ENCODE measurements at regions not wholly inside any gene's neighbourhood (a gene's known extent, or its start where the extent isn't known, plus 50 kb on each side); places are given as distances from the start of the nearest gene placed in this dataset.

GRCh38 chr9:8254541-8254940, 455.0 kb upstream of the DMAC1 start:
- no peaks in the 10 kb centered on the region for H3K79me2 ChIP-seq (ENCODE audit: control insufficient read depth, insufficient read depth, low read length)
- no peaks in the 10 kb centered on the region for H3K9me3 ChIP-seq (replicated peaks; ENCODE audit: control insufficient read depth, insufficient read depth, low read length)
- no peak overlapping the region for H3K9ac ChIP-seq (replicated peaks; ENCODE audit: extremely low read depth, insufficient read depth, low read length)
- no peak for DNase-seq (ENCODE audit: low read depth, low spot score)
- H3K9me1 ChIP-seq (replicated peaks; ENCODE audit: control insufficient read depth, extremely low read depth, insufficient read depth, low read length), result no peaks in the 10 kb centered on the region
- intact Hi-C loops (cut with micrococcal nuclease), result no loop called here
- no peak overlapping the region for H3K27ac ChIP-seq (ENCODE audit: insufficient read depth, low read depth, low read length)
- no peak overlapping the region for H3K4me2 ChIP-seq (ENCODE audit: insufficient read depth, low read length)
- H3K27me3 ChIP-seq (ENCODE audit: control insufficient read depth in 2 of 2, insufficient read depth in 2 of 2, low read length in 2 of 2), result no peaks in the 10 kb centered on the region
- TF ChIP-seq MYC (IDR thresholded peaks at IDR 0.05; ENCODE audit: low read depth, low read length), result no peak
- no peak for TF ChIP-seq EZH2 (IDR thresholded peaks at IDR 0.05; ENCODE audit: borderline replicate concordance, low read depth, low read length, severe bottlenecking)
- no peak for TF ChIP-seq POLR2A (IDR thresholded peaks at IDR 0.05; ENCODE audit: low read depth, low read length)
- TF ChIP-seq, protein P1, sequence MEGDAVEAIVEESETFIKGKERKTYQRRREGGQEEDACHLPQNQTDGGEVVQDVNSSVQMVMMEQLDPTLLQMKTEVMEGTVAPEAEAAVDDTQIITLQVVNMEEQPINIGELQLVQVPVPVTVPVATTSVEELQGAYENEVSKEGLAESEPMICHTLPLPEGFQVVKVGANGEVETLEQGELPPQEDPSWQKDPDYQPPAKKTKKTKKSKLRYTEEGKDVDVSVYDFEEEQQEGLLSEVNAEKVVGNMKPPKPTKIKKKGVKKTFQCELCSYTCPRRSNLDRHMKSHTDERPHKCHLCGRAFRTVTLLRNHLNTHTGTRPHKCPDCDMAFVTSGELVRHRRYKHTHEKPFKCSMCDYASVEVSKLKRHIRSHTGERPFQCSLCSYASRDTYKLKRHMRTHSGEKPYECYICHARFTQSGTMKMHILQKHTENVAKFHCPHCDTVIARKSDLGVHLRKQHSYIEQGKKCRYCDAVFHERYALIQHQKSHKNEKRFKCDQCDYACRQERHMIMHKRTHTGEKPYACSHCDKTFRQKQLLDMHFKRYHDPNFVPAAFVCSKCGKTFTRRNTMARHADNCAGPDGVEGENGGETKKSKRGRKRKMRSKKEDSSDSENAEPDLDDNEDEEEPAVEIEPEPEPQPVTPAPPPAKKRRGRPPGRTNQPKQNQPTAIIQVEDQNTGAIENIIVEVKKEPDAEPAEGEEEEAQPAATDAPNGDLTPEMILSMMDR (IDR thresholded peaks at IDR 0.05; ENCODE audit: extremely low read depth in 1 of 2, insufficient read depth in 1 of 2, low read depth in 1 of 2, low read length in 2 of 2), result no peak
- no peak for TF ChIP-seq POLR2AphosphoS5 (IDR thresholded peaks at IDR 0.05; ENCODE audit: insufficient read depth, low read depth, low read length)
- TF ChIP-seq FOS (IDR thresholded peaks at IDR 0.05; ENCODE audit: borderline replicate concordance, insufficient read depth, low read length), result no peak
- TF ChIP-seq, protein P2, sequence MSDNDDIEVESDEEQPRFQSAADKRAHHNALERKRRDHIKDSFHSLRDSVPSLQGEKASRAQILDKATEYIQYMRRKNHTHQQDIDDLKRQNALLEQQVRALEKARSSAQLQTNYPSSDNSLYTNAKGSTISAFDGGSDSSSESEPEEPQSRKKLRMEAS (IDR thresholded peaks at IDR 0.05; ENCODE audit: insufficient read depth, insufficient read length), result no peak
- no peak for TF ChIP-seq GATA2 (IDR thresholded peaks at IDR 0.05; ENCODE audit: insufficient read depth, insufficient read length, low read depth, low read length)
- no peak for TF ChIP-seq JUN (IDR thresholded peaks at IDR 0.05; ENCODE audit: borderline replicate concordance, insufficient read depth, insufficient read length, low read depth)
- FAIRE-seq, result no peak
- H3K4me3 ChIP-seq (replicated peaks in 1 of 3; ENCODE audit: insufficient read depth in 1 of 3, low read depth in 1 of 3, low read length in 3 of 3), result no peak overlapping the region
- CTCF ChIA-PET, result no interaction called here
- no peak overlapping the region for H2AFZ ChIP-seq (ENCODE audit: low read depth, low read length)
- no peaks in the 10 kb centered on the region for H4K20me1 ChIP-seq (replicated peaks; ENCODE audit: control insufficient read depth, extremely low read depth, insufficient read depth, low read length)
- no TSS peak for BruUV-seq (replicated peaks)
- no peaks in the 10 kb centered on the region for H3K4me1 ChIP-seq (ENCODE audit: control insufficient read depth, extremely low read depth, insufficient read depth, low read length)
- no peaks in the 10 kb centered on the region for H3K36me3 ChIP-seq (ENCODE audit: control insufficient read depth in 2 of 2, extremely low read depth in 1 of 2, insufficient read depth in 2 of 2, low read length in 2 of 2)
- POLR2A ChIA-PET, result interaction anchor here (0.7 kb wide), 1 partner anchor 424 kb away, joined by 3 read pairs; no protein-coding TSS in a partner anchor
- dilution Hi-C loops (cut with MboI; ENCODE audit: extremely low pct_ligation_motif_present, low sequenced_read_pairs), result no loop called here

Data from endothelial cell of umbilical vein (primary cell).